ENCODE measurements at regions not wholly inside any gene's neighbourhood (a gene's known extent, or its start where the extent isn't known, plus 50 kb on each side); places are given as distances from the start of the nearest gene placed in this dataset.

DNA sequence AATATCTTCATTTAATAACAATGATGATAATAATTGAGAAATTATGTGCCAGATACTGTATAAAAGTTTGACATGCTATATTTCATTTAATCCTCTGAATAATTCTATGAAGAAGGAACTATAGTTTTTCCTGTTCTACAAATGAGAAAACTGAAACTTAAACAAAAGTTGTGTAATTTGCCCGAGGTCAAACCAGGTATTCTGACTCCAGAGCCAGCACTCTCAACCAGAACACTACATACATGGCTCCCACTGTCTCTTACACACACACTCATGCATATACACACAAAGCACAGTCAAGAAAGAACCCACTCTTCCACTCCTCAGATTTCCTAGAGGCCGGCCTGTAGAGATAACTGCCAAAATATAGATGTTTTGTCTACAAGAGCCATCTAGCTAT is 374.0 kb upstream of the EMCN start:
- no peak overlapping the region for H2AFZ ChIP-seq (ENCODE audit: low read depth, low read length)
- no peak overlapping the region for H3K4me3 ChIP-seq (ENCODE audit: low read depth in 1 of 2, low read length in 2 of 2)
- ATAC-seq (ENCODE audit: insufficient read depth, low read depth) (no peak), DNase-seq (no peak)
- H4K20me1 ChIP-seq (ENCODE audit: insufficient read depth, low read length): no peaks in the 10 kb centered on the region
- no peak overlapping the region for H3K27ac ChIP-seq (ENCODE audit: low read length)
- H3K27me3 ChIP-seq (ENCODE audit: insufficient read depth, low read length, poor library complexity): no peaks in the 10 kb centered on the region
- peaks cover 15% of the 10 kb centered on the region for H3K4me1 ChIP-seq (ENCODE audit: insufficient read depth, low read length)
- no peaks in the 10 kb centered on the region for H3K79me2 ChIP-seq (ENCODE audit: insufficient read depth, low read length)
- TF ChIP-seq EZH2 (IDR thresholded peaks at IDR 0.05; ENCODE audit: borderline replicate concordance, low read depth, low read length, severe bottlenecking) (no peak), CTCF (IDR thresholded peaks at IDR 0.05; ENCODE audit: borderline replicate concordance, extremely low read depth, low read length, poor library complexity, severe bottlenecking) (no peak)
- H3K36me3 ChIP-seq (ENCODE audit: insufficient read depth, low read length): no peaks in the 10 kb centered on the region
- H3K9me3 ChIP-seq (ENCODE audit: insufficient read depth, low read length, severe bottlenecking): peaks cover 4% of the 10 kb centered on the region
- H3K4me2 ChIP-seq (ENCODE audit: insufficient read depth, low read length): no peak overlapping the region
- H3K9ac ChIP-seq (ENCODE audit: low read depth, low read length): no peak overlapping the region

- no peaks in the 10 kb centered on the region for H3K27me3 ChIP-seq (ENCODE audit: insufficient read depth, low read length, poor library complexity)
- peaks cover 7% of the 10 kb centered on the region for H3K9me3 ChIP-seq (ENCODE audit: insufficient read depth, low read length, severe bottlenecking)
- no peak overlapping the region for H3K4me3 ChIP-seq (ENCODE audit: low read depth in 1 of 2, low read length in 2 of 2)
- ATAC-seq (ENCODE audit: insufficient read depth, low read depth) (no peak), DNase-seq (no peak)
- H3K4me1 ChIP-seq (ENCODE audit: insufficient read depth, low read length): peaks cover 1% of the 10 kb centered on the region
- no peak overlapping the region for H3K4me2 ChIP-seq (ENCODE audit: insufficient read depth, low read length)
- no peaks in the 10 kb centered on the region for H3K36me3 ChIP-seq (ENCODE audit: insufficient read depth, low read length)
- no peak overlapping the region for H2AFZ ChIP-seq (ENCODE audit: low read depth, low read length)
- H3K9ac ChIP-seq (ENCODE audit: low read depth, low read length): no peak overlapping the region
- no peak overlapping the region for H3K27ac ChIP-seq (ENCODE audit: low read length)
- no peaks in the 10 kb centered on the region for H4K20me1 ChIP-seq (ENCODE audit: insufficient read depth, low read length)
- TF ChIP-seq EZH2 (IDR thresholded peaks at IDR 0.05; ENCODE audit: borderline replicate concordance, low read depth, low read length, severe bottlenecking) (no peak), CTCF (IDR thresholded peaks at IDR 0.05; ENCODE audit: borderline replicate concordance, extremely low read depth, low read length, poor library complexity, severe bottlenecking) (no peak)
- H3K79me2 ChIP-seq (ENCODE audit: insufficient read depth, low read length): no peaks in the 10 kb centered on the region
These were observed 372.1 kb upstream of the EMCN start for GRCh38 chr4:100889898-100890297.

GRCh38 chr4:100889401-100889800 is 371.6 kb upstream of the EMCN start:
- Histone ChIP-seq H3K36me3 (ENCODE audit: insufficient read depth, low read length) (no peaks in the 10 kb centered on the region), H4K20me1 (ENCODE audit: insufficient read depth, low read length) (no peaks in the 10 kb centered on the region), H3K27me3 (ENCODE audit: insufficient read depth, low read length, poor library complexity) (no peaks in the 10 kb centered on the region), H3K4me1 (ENCODE audit: insufficient read depth, low read length) (no peaks in the 10 kb centered on the region), H3K27ac (ENCODE audit: low read length) (no peak overlapping the region), H3K9ac (ENCODE audit: low read depth, low read length) (no peak overlapping the region), H3K4me2 (ENCODE audit: insufficient read depth, low read length) (no peak overlapping the region), H3K9me3 (ENCODE audit: insufficient read depth, low read length, severe bottlenecking) (peaks cover 7% of the 10 kb centered on the region), H2AFZ (ENCODE audit: low read depth, low read length) (no peak overlapping the region), H3K79me2 (ENCODE audit: insufficient read depth, low read length) (no peaks in the 10 kb centered on the region), H3K4me3 (ENCODE audit: low read depth in 1 of 2, low read length in 2 of 2) (no peak overlapping the region)
- no peak for ATAC-seq (ENCODE audit: insufficient read depth, low read depth)
- no peak for TF ChIP-seq EZH2 (IDR thresholded peaks at IDR 0.05; ENCODE audit: borderline replicate concordance, low read depth, low read length, severe bottlenecking)
- TF ChIP-seq CTCF (IDR thresholded peaks at IDR 0.05; ENCODE audit: borderline replicate concordance, extremely low read depth, low read length, poor library complexity, severe bottlenecking): no peak
- no peak for DNase-seq

GRCh38 chr4:100882661-100883060 is 364.8 kb upstream of the EMCN start:
- H3K4me2 ChIP-seq (ENCODE audit: insufficient read depth, low read length): no peak overlapping the region
- no peaks in the 10 kb centered on the region for H3K4me1 ChIP-seq (ENCODE audit: insufficient read depth, low read length)
- no peak overlapping the region for H3K4me3 ChIP-seq (ENCODE audit: low read depth in 1 of 2, low read length in 2 of 2)
- peaks cover 2% of the 10 kb centered on the region for H3K9me3 ChIP-seq (ENCODE audit: insufficient read depth, low read length, severe bottlenecking)
- no peaks in the 10 kb centered on the region for H3K27me3 ChIP-seq (ENCODE audit: insufficient read depth, low read length, poor library complexity)
- ATAC-seq (ENCODE audit: insufficient read depth, low read depth): no peak
- no peak for DNase-seq
- no peak overlapping the region for H2AFZ ChIP-seq (ENCODE audit: low read depth, low read length)
- H3K9ac ChIP-seq (ENCODE audit: low read depth, low read length): no peak overlapping the region
- H3K79me2 ChIP-seq (ENCODE audit: insufficient read depth, low read length): no peaks in the 10 kb centered on the region
- no peak for TF ChIP-seq EZH2 (IDR thresholded peaks at IDR 0.05; ENCODE audit: borderline replicate concordance, low read depth, low read length, severe bottlenecking)
- no peak for TF ChIP-seq CTCF (IDR thresholded peaks at IDR 0.05; ENCODE audit: borderline replicate concordance, extremely low read depth, low read length, poor library complexity, severe bottlenecking)
- H3K36me3 ChIP-seq (ENCODE audit: insufficient read depth, low read length): no peaks in the 10 kb centered on the region
- H4K20me1 ChIP-seq (ENCODE audit: insufficient read depth, low read length): no peaks in the 10 kb centered on the region
- H3K27ac ChIP-seq (ENCODE audit: low read length): no peak overlapping the region
